ENCODE measurements at regions not wholly inside any gene's neighbourhood (a gene's known extent, or its start where the extent isn't known, plus 50 kb on each side); places are given as distances from the start of the nearest gene placed in this dataset.

- no peak for DNase-seq
- no peaks in the 10 kb centered on the region for H3K4me1 ChIP-seq
- TF ChIP-seq CTCF (IDR thresholded peaks at IDR 0.05) (no peak), EP300 (IDR thresholded peaks at IDR 0.05; ENCODE audit: low read depth) (no peak), POLR2A (IDR thresholded peaks at IDR 0.05) (no peak)
- no peaks in the 10 kb centered on the region for H3K36me3 ChIP-seq
- in situ Hi-C loops (cut with MboI; ENCODE audit: low pct_ligation_motif_present in 1 of 4, low pct_unique_long_range_greater_than_20kb in 1 of 4, low sequenced_read_pairs in 3 of 4): no loop called here
- H3K4me3 ChIP-seq: no peak overlapping the region
- H3K9me3 ChIP-seq: peaks cover 0 to 4% of the 10 kb centered on the region in 2 donors
- no peaks in the 10 kb centered on the region for H3K27me3 ChIP-seq
- intact Hi-C loops (cut with DNase I; ENCODE audit: low total_unique reads): no loop called here
- no peak overlapping the region for H3K27ac ChIP-seq
Measured at GRCh38 chr6:121971931-121972335, 427.5 kb upstream of the HSF2 start.

- TF ChIP-seq POLR2A (IDR thresholded peaks at IDR 0.05) (no peak), EP300 (IDR thresholded peaks at IDR 0.05; ENCODE audit: low read depth) (no peak), POLR2AphosphoS5 (IDR thresholded peaks at IDR 0.05) (no peak), CTCF (IDR thresholded peaks at IDR 0.05) (no peak)
- no peaks in the 10 kb centered on the region for H3K9me3 ChIP-seq
- H3K4me1 ChIP-seq: no peaks in the 10 kb centered on the region
- H3K4me3 ChIP-seq: no peak overlapping the region
- no peak overlapping the region for H3K27ac ChIP-seq
- intact Hi-C loops (cut with DNase I; ENCODE audit: low total_unique reads) (no loop called here), in situ Hi-C loops (cut with MboI; ENCODE audit: low pct_ligation_motif_present in 1 of 4, low pct_unique_long_range_greater_than_20kb in 1 of 4, low sequenced_read_pairs in 3 of 4) (no loop called here)
- WGBS, 2 donors (ENCODE audit: low coverage in 1 of 2): 88% methylated on average over 2 of the region's 3 CpGs; no CpG with 5 or more reads in 1 of the 2 donors
- H3K36me3 ChIP-seq: no peaks in the 10 kb centered on the region
- no peaks in the 10 kb centered on the region for H3K27me3 ChIP-seq
- no peak for DNase-seq
Measured at GRCh38 chr6:121984956-121985355, 414.5 kb upstream of the HSF2 start.

- Histone ChIP-seq H3K36me3 (no peaks in the 10 kb centered on the region), H3K4me3 (no peak overlapping the region), H3K27me3 (no peaks in the 10 kb centered on the region), H3K4me1 (no peaks in the 10 kb centered on the region), H3K27ac (no peak overlapping the region), H3K9me3 (no peaks in the 10 kb centered on the region)
- intact Hi-C loops (cut with DNase I; ENCODE audit: low total_unique reads) (no loop called here), in situ Hi-C loops (cut with MboI; ENCODE audit: low pct_ligation_motif_present in 1 of 4, low pct_unique_long_range_greater_than_20kb in 1 of 4, low sequenced_read_pairs in 3 of 4) (no loop called here)
- 71 to 78% methylated on average over 6 of the region's 6 CpGs for WGBS, 2 donors (ENCODE audit: low coverage in 1 of 2)
- TF ChIP-seq POLR2A (IDR thresholded peaks at IDR 0.05) (no peak), EP300 (IDR thresholded peaks at IDR 0.05; ENCODE audit: low read depth) (no peak), POLR2AphosphoS5 (IDR thresholded peaks at IDR 0.05) (no peak), CTCF (IDR thresholded peaks at IDR 0.05) (no peak)
- DNase-seq: no peak
Measured at GRCh38 chr6:121993362-121993761, 406.1 kb upstream of the HSF2 start.

- Histone ChIP-seq H3K4me1 (no peaks in the 10 kb centered on the region), H3K9me3 (no peaks in the 10 kb centered on the region), H3K4me3 (no peak overlapping the region), H3K27me3 (no peaks in the 10 kb centered on the region), H3K27ac (no peak overlapping the region), H3K36me3 (no peaks in the 10 kb centered on the region)
- in situ Hi-C loops (cut with MboI; ENCODE audit: low pct_ligation_motif_present in 1 of 4, low pct_unique_long_range_greater_than_20kb in 1 of 4, low sequenced_read_pairs in 3 of 4) (no loop called here), intact Hi-C loops (cut with DNase I; ENCODE audit: low total_unique reads) (no loop called here)
- 26 to 78% methylated on average over 1 of the region's 1 CpG for WGBS, 2 donors (ENCODE audit: low coverage in 1 of 2)
- TF ChIP-seq POLR2AphosphoS5 (IDR thresholded peaks at IDR 0.05): no peak
- no peak for TF ChIP-seq EP300 (IDR thresholded peaks at IDR 0.05; ENCODE audit: low read depth)
- no peak for TF ChIP-seq POLR2A (IDR thresholded peaks at IDR 0.05)
- TF ChIP-seq CTCF (IDR thresholded peaks at IDR 0.05): no peak
- no peak for DNase-seq
Measured at GRCh38 chr6:121994919-121995318, 404.5 kb upstream of the HSF2 start.

Data from transverse colon (tissue), 4 donors.